WTC11 (cell line): ENCODE measurements at regions not wholly inside any gene's neighbourhood (a gene's known extent, or its start where the extent isn't known, plus 50 kb on each side); places are given as distances from the start of the nearest gene placed in this dataset.
"Not testable (repeated sequence)": the region's sequence is repeated elsewhere in the genome, so short reads cannot be mapped to it uniquely, and the experiment has no call there.

Source experiments
- CTCF ChIP-seq: fragments of 200-600 bp; IDR thresholded peaks from 2 replicates; pipeline ENCODE4 v1.8.0; 2022; ENCODE audit warnings: antibody characterized with exemption
- MAX ChIP-seq: sonication (generic); formaldehyde crosslinking; IDR thresholded peaks from 2 replicates; pipeline ENCODE4 v1.8.0; 2022; ENCODE audit warnings: mild to moderate bottlenecking, missing genetic modification reagents
- SP1 ChIP-seq: sonication (generic); formaldehyde crosslinking; conservative IDR thresholded peaks from 2 replicates; pipeline ENCODE4 v1.8.1; 2022; ENCODE audit warnings: missing genetic modification reagents

GRCh38 chrX:120702337-120702736 is 72.5 kb upstream of the C1GALT1C1 start:
- not testable (repeated sequence) for TF ChIP-seq CTCF; SP1; MAX (CRISPR knock-in tag)
